IgD-negative memory B cell (primary cell): ENCODE measurements at regions not wholly inside any gene's neighbourhood (a gene's known extent, or its start where the extent isn't known, plus 50 kb on each side); places are given as distances from the start of the nearest gene placed in this dataset.
A peak's percentile ranks its signal among the peaks of the same experiment; 100 is the strongest.
"Not testable (repeated sequence)": the region's sequence is repeated elsewhere in the genome, so short reads cannot be mapped to it uniquely, and the experiment has no call there.

ENCODE experiments used
- H3K27ac Mint-ChIP-seq, 3 donors: one replicate each; pipeline ENCODE4 v1.8.0; 2020 to 2022; ENCODE audit warnings: mild to moderate bottlenecking in 3 of 3, mixed read lengths in 3 of 3, moderate library complexity in 1 of 3
- H3K27me3 Mint-ChIP-seq: one replicate; pipeline ENCODE4 v1.8.0; 2021; ENCODE audit warnings: mixed read lengths
- H3K36me3 Mint-ChIP-seq: one replicate; pipeline ENCODE4 v1.8.0; 2020; ENCODE audit warnings: mild to moderate bottlenecking, mixed read lengths
- H3K4me1 Mint-ChIP-seq, 3 donors: one replicate each; pipeline ENCODE4 v1.8.0; 2020 to 2022; ENCODE audit warnings: mixed read lengths in 3 of 3, mild to moderate bottlenecking in 1 of 3
- H3K4me3 Mint-ChIP-seq, 4 donors: one replicate each; pipeline ENCODE4 v1.8.0; 2020 to 2022; ENCODE audit warnings: mild to moderate bottlenecking in 4 of 4, mixed read lengths in 4 of 4, moderate library complexity in 3 of 4
- H3K9me3 Mint-ChIP-seq, 3 donors: one replicate each; pipeline ENCODE4 v1.8.0; 2020 to 2021; ENCODE audit warnings: mixed read lengths in 3 of 3, mild to moderate bottlenecking in 1 of 3

DNA sequence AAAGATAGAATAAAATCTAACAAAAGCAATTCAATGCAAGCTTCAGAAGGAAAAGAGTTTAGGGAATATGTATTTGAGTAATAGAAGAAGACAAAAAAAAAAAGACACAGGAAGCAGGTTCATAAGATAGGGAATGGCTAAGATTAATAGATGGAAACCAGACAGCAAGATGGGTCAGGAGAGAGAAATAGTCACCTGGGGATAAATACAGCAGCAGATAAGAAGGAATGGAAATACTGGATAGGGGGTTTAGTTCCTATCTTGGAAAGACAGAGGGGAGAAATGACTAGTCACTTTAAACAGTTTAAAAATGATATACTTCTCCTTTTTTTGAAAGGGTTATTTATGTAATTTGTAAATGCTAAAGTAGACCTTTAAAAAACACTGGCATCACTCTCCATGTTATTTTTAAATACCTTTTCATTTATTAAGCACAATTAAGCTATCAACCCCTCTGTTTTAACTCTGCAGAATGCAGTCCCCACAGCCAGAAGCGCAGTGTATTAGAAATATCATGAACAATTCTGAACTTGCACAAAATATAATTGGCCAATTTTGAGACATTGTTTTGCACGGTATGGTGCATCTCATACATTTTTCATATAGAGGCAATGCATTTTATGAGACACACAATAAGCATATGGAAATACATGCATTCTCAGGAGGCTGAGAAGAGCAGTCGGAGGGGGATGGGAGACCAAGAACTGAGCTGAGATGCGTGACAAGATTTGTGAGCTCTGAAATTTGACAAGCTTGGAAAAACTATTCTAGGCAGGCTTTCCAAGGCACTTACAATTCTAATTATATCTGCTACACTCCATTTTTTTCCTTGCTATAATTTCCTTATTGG is 303.4 kb upstream of the PRICKLE1 start:
- Mint-ChIP-seq H3K4me1 (no peaks in the 10 kb centered on the region), H3K27me3 (peaks cover 2% of the 10 kb centered on the region), H3K36me3 (no peaks in the 10 kb centered on the region), H3K4me3 (no peak overlapping the region), H3K9me3 (peaks cover 2 to 3% (median 2%) of the 10 kb centered on the region in 3 donors), H3K27ac (no peak overlapping the region)

DNA sequence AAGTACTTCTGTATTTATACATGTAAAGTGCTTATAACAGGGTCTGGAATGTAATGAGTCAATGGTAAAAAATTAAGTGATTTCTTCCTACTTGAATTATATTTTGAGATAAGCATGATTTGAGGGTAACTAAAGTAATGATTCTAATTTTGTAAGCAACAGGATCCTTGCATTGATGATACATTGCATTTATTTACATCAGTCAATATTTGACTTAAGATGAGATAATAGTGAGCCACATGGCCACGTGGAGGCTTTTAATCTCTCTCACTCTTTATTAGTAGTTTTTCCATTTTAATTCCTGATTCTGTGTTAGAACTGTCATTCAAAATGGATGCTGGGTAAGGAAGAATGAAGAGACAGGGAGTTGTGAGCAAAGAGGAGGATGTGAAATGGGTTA is 298.1 kb upstream of the PRICKLE1 start:
- no peaks in the 10 kb centered on the region for H3K36me3 Mint-ChIP-seq
- no peak overlapping the region for H3K4me3 Mint-ChIP-seq
- no peaks in the 10 kb centered on the region for H3K4me1 Mint-ChIP-seq
- peaks cover 2 to 3% (median 3%) of the 10 kb centered on the region in 3 donors for H3K9me3 Mint-ChIP-seq
- H3K27me3 Mint-ChIP-seq: peaks cover 2% of the 10 kb centered on the region
- no peak overlapping the region for H3K27ac Mint-ChIP-seq

DNA sequence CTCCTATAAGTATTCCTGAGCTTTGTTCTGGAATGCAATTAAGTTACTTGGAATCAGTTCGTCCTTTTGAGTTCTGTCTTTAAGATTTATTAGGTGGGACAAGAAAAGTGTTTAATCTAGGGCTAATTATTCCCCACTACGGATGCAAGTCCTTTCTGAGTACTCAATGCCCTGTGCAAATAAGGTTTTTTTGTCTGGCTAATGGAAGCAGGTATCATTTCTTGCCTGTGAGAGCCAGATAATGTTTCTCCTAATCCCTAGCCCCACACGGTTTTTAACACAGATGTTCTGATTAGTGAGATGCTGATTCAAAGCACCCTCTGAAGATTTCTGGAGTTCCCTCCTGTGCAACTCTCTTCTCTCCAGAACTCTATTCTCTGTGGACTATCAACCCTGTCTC is 296.6 kb upstream of the PRICKLE1 start:
- H3K27me3 Mint-ChIP-seq: no peaks in the 10 kb centered on the region
- H3K4me3 Mint-ChIP-seq: no peak overlapping the region
- no peak overlapping the region for H3K27ac Mint-ChIP-seq
- H3K36me3 Mint-ChIP-seq: no peaks in the 10 kb centered on the region
- H3K9me3 Mint-ChIP-seq: peaks cover 3 to 5% (median 3%) of the 10 kb centered on the region in 3 donors
- H3K4me1 Mint-ChIP-seq: no peaks in the 10 kb centered on the region

DNA sequence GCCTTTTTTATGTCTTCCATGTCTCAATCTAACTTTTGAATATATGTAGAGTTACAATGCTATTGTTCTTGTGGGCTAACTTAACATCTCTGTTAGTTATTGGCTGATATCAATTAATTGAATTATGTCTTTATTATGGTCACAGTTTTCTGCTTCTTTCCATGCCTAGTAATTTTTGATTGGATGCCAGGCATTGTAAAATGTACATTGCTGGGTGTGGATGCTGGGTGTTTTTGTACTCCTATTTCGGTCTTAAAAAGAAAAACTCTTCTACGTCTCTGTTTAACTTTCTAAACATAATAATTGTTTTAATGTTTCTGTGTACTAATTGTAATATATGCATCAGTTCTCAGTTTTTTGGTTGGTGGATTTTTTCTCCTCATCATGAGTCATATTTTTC is 296.1 kb upstream of the PRICKLE1 start:
- Mint-ChIP-seq H3K27ac (no peak overlapping the region), H3K27me3 (no peaks in the 10 kb centered on the region), H3K4me1 (no peaks in the 10 kb centered on the region), H3K4me3 (no peak overlapping the region), H3K9me3 (peaks cover 3 to 7% (median 6%) of the 10 kb centered on the region in 3 donors), H3K36me3 (no peaks in the 10 kb centered on the region)

DNA sequence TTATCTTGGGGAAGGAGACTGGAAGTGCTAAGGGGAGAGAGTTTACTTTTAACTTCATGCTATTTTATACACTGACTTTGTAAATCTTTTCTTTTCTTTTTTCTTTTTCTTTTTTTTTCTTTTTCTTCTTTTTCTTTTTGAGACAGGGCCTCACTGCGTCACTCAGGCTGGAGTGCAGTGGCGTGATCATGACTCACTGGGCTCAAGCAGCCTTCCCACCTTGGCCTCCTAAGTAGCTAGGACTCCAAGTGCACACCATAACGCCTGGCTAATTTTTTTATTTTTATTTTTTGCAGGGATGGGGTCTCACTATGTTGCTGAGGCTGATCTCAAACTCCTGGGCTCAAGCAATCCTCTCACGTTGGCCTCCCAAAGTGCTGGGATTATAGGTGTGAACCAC is 294.6 kb upstream of the PRICKLE1 start:
- Mint-ChIP-seq H3K4me1 (no peaks in the 10 kb centered on the region), H3K9me3 (peaks cover 3 to 7% (median 6%) of the 10 kb centered on the region in 3 donors), H3K4me3 (no peak overlapping the region), H3K27ac (no peak overlapping the region), H3K27me3 (no peaks in the 10 kb centered on the region), H3K36me3 (no peaks in the 10 kb centered on the region)

DNA sequence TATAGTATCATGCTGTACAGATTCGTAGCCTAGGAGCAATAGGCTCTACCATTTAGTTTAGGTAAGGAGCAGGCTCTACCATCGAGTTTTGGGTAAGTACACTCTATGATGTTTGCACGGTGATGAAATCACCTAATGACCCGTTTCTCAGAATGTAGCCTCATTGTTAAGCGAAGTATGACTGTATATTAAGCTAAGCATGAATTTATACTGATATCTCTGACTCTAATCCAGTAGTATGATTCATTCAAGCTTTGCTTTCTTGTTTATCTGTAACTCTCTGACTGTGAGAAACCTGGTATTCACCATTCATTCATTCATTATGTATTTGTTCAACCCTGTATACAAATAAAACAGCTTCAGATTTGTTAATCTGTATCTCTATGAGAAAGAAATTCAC is 283.9 kb upstream of the PRICKLE1 start:
- Mint-ChIP-seq H3K9me3 (peaks cover 0 to 5% (median 2%) of the 10 kb centered on the region in 3 donors), H3K27ac (no peak overlapping the region), H3K4me3 (no peak overlapping the region), H3K4me1 (no peaks in the 10 kb centered on the region), H3K36me3 (no peaks in the 10 kb centered on the region), H3K27me3 (no peaks in the 10 kb centered on the region)

DNA sequence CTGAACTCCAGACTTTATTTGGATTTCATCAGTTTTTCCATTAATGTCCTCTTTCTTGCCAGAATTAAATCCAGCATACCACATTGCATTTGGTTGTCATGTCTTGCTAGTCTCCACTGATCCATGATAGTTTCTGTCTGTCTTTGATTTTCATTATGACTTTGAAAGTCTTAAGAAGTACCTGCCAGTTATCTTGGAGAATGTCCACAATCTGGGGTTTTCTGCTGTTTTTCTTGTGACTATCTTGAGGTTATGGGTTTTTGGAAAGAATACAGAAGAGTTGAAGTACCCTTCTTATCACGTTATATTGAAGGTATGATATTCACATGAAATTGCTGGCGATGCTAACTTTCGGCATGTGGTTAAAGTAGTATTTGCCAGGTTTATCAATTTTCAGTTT is 282.3 kb upstream of the PRICKLE1 start:
- Mint-ChIP-seq H3K4me1 (no peaks in the 10 kb centered on the region), H3K27me3 (no peaks in the 10 kb centered on the region), H3K27ac (no peak overlapping the region), H3K36me3 (no peaks in the 10 kb centered on the region), H3K9me3 (peaks cover 0 to 2% (median 0%) of the 10 kb centered on the region in 3 donors), H3K4me3 (no peak overlapping the region)

DNA sequence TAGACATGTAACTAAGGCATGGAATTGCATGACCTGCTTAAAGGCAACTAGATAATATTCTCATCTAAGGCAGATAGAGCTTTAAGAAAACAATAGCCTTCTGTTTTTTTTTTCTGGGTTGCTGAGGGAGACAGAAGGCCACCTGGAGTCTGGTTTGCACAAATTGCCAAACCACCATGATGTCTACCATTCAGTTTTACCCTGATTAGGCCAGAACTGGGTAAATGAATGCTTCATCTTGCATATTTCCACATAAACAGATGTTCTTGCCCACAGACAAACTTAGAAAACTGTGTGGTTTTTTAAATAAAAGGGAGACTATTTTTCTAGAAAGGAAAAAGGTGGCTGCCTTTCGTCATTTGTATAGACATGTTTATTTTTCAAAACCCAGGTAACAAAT is 278.7 kb upstream of the PRICKLE1 start:
- no peaks in the 10 kb centered on the region for H3K9me3 Mint-ChIP-seq
- H3K4me1 Mint-ChIP-seq: no peaks in the 10 kb centered on the region
- no peaks in the 10 kb centered on the region for H3K36me3 Mint-ChIP-seq

DNA sequence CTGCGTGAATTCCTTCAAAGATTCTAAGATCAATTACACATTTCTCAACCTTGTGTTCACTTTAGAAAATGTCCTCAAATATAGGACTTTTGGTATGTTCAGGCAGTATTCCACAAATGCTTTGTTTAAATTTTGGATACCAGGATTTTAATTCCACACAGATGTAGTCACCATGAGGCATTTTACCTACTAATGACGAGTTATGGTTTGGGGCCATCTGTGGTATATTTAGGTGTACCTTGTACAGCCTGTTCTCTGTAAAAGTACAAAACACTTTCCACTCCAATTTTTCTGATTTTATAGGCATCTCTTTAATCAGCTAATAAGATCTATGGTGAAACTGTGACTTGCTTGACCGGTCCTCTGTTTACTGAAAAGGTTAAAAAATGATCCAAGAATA is 275.7 kb upstream of the PRICKLE1 start:
- Mint-ChIP-seq H3K4me3 (peak overlapping the region in 1 of 4 donors; percentile 18), H3K9me3 (no peaks in the 10 kb centered on the region), H3K27me3 (no peaks in the 10 kb centered on the region), H3K27ac (no peak overlapping the region), H3K36me3 (no peaks in the 10 kb centered on the region), H3K4me1 (no peaks in the 10 kb centered on the region)

More for the DNA sequence above, 278.7 kb upstream of the PRICKLE1 start:
- no peak overlapping the region for H3K4me3 Mint-ChIP-seq
- no peaks in the 10 kb centered on the region for H3K27me3 Mint-ChIP-seq
- H3K27ac Mint-ChIP-seq: no peak overlapping the region

DNA sequence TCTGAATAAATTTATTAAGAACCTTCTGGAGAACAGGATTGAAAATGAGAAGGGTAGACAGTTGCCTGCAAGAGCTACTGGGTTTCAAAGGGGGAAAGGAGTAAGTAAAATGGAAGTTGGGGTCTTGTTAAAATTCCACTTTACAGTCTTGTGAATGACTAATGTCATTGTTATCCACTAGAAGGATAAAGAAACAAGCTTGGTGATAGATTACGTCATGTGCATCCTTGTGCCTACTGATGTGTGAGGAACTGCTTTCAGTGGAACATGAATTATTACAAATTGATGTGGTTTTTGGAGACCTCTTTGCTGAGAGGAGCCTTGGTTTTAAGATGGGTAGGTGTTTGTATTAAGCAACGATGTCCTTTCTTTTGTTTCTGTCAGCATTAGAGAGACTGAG is 272.5 kb upstream of the PRICKLE1 start:
- Mint-ChIP-seq H3K27ac (no peak overlapping the region), H3K27me3 (no peaks in the 10 kb centered on the region), H3K9me3 (no peaks in the 10 kb centered on the region), H3K4me1 (no peaks in the 10 kb centered on the region), H3K4me3 (no peak overlapping the region), H3K36me3 (no peaks in the 10 kb centered on the region)

DNA sequence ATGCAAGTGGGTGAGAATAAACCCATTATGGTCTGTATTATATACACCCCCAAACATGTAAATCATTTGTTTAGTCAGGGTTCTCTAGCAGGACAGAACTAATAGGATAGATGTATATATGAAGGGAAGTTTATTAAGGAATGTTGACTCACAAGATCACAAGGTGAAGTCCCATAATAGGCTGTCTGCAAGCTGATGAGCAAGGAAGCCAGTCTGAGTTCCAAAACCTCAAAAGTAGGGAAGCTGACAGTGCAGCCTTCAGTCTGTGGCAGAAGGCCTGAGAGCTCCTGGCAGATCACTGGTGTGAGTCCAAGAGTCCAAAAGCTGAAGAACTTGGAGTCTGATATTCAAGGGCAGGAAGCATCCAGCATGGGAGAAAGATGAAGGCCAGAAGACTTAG is 270.8 kb upstream of the PRICKLE1 start:
- not testable (repeated sequence) for H3K9me3 Mint-ChIP-seq, H3K27ac Mint-ChIP-seq, H3K4me3 Mint-ChIP-seq, H3K36me3 Mint-ChIP-seq, H3K4me1 Mint-ChIP-seq, H3K27me3 Mint-ChIP-seq

DNA sequence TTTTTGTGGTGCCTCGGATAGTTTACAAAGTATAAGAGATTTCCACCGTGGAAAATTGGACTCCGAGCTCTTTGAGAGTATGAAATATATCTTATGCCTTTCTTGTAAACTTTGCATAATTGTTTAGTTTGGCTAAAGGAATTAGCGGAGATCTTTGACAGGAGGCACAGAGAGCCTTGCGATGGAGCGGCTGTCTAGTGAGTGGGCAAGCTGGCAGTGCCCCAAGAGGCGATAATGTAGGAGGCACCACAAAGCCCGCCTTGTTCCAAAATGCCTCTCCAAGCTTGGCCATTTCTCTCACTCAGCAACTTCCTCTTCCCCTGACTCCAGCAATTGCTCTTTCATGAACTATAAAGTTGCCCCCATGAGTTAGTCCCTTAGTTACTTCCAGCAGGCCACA is 270.1 kb upstream of the PRICKLE1 start:
- Mint-ChIP-seq H3K4me3 (no peak overlapping the region), H3K4me1 (no peaks in the 10 kb centered on the region), H3K27ac (no peak overlapping the region), H3K36me3 (no peaks in the 10 kb centered on the region), H3K27me3 (no peaks in the 10 kb centered on the region), H3K9me3 (peaks cover 0 to 2% (median 0%) of the 10 kb centered on the region in 3 donors)

DNA sequence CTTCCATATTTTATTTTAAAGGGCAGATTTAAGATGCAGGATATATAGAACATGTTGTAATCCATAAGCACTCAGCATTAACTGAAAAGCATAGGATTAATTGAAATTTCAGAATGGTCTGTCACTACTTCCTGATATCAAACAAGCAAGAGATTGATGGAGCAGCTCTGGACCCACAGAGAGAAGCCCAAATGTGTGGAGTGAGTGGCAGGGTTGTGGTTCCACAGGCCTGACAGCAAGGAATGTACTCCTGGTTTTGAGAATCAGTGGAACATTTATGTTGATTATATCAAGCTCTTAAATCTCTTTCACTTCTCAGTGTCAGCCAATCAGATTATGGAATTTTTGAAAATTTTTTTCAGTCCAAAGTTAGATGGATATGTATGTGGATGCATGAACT is 267.6 kb upstream of the PRICKLE1 start:
- H3K27me3 Mint-ChIP-seq: no peaks in the 10 kb centered on the region
- no peak overlapping the region for H3K4me3 Mint-ChIP-seq

DNA sequence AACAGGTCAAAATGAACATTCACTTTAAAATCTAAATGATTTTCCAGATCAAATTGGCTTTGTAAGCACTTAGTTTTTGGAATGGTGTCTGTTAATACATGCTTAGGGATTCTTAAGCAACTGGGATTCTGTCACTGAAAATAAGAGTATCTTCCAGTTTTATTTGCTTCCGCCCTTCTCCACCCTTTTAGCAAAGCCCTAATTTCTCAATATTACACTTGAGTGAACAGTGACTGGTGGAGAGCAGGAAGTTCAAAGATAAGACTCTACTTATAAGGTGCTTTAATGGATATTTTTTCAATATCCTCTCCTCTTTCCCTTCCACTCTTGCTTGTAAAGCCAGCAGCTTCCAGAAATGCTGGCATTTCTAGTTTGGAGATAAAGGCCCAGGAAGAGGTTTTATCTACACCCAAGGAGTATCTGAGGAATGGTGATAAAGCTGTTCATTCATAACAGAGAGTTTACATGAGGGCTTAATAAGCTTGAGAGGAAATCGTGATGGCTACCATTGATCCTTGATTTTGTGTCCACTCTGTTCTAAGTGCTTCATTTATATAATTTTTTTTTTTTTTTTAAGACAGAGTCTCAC is 265.9 kb upstream of the PRICKLE1 start:
- peaks cover 0 to 2% (median 0%) of the 10 kb centered on the region in 3 donors for H3K9me3 Mint-ChIP-seq
- no peak overlapping the region for H3K4me3 Mint-ChIP-seq
- H3K4me1 Mint-ChIP-seq: no peaks in the 10 kb centered on the region
- no peaks in the 10 kb centered on the region for H3K36me3 Mint-ChIP-seq
- no peak overlapping the region for H3K27ac Mint-ChIP-seq
- H3K27me3 Mint-ChIP-seq: no peaks in the 10 kb centered on the region

More for the DNA sequence above, 267.6 kb upstream of the PRICKLE1 start:
- Mint-ChIP-seq H3K4me1 (no peaks in the 10 kb centered on the region), H3K9me3 (peaks cover 0 to 2% (median 0%) of the 10 kb centered on the region in 3 donors), H3K36me3 (no peaks in the 10 kb centered on the region), H3K27ac (no peak overlapping the region)

DNA sequence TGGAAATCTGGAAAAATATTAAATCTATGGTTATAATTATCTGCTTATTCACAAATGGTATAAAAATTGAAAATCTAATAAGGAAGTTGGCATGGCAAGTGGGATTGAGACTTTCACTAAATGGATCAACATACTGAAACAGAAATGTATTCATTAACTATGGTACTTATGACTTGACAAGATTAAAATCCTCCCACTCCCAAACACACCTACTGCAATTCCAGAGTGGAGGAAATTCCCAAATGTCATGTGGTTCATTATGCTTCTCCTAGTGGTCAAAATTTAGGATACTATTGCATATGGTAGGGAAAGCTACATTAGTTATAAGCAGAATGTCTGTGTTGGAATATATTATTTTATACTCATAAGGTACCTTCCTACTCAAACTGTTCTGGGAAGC is 265.3 kb upstream of the PRICKLE1 start:
- Mint-ChIP-seq H3K4me3 (no peak overlapping the region), H3K36me3 (no peaks in the 10 kb centered on the region), H3K27me3 (no peaks in the 10 kb centered on the region), H3K4me1 (no peaks in the 10 kb centered on the region), H3K9me3 (peaks cover 0 to 2% (median 0%) of the 10 kb centered on the region in 3 donors), H3K27ac (no peak overlapping the region)

DNA sequence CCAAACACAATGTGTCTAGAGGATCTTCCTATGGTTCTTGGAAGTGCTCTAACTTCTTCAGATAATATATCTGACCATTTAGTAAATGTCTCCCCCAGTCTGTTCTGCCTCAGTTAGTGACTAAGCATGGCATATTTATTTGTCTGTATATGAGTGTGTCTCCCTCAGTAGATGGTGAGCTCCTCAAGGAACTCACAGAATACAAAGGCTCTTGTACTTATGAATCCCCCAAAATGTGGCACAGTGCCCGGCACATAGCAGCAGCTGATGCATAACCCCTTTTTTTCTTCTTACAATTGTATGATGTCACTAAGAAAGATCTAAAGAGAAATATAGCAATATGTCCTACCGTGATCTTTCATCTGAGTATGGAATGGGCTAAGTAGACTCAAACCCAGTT is 264.7 kb upstream of the PRICKLE1 start:
- H3K27me3 Mint-ChIP-seq: no peaks in the 10 kb centered on the region
- no peak overlapping the region for H3K27ac Mint-ChIP-seq
- no peak overlapping the region for H3K4me3 Mint-ChIP-seq
- peaks cover 0 to 2% (median 0%) of the 10 kb centered on the region in 3 donors for H3K9me3 Mint-ChIP-seq
- H3K36me3 Mint-ChIP-seq: no peaks in the 10 kb centered on the region
- H3K4me1 Mint-ChIP-seq: no peaks in the 10 kb centered on the region
